MM.1S (cell line): ENCODE measurements at regions not wholly inside any gene's neighbourhood (a gene's known extent, or its start where the extent isn't known, plus 50 kb on each side); places are given as distances from the start of the nearest gene placed in this dataset.

ENCODE experiments used
- DNase-seq: peaks from one replicate; pipeline ENCODE4 v3.0.0-alpha.2; 2015
- H2AFZ ChIP-seq: fragments of 300-600 bp; sonication (generic); 2 replicates; pipeline ENCODE4 v1.6.0; 2016; ENCODE audit warnings: antibody characterized with exemption, low read length
- H3F3A ChIP-seq: fragments of 300-600 bp; sonication (generic); 2 replicates; pipeline ENCODE4 v1.6.1; 2016; ENCODE audit warnings: mild to moderate bottlenecking, antibody characterized with exemption, low read length, moderate library complexity, mixed read lengths; ENCODE audit not compliant: insufficient read depth
- H3K27ac ChIP-seq: fragments of 300-600 bp; sonication (generic); 2 replicates; pipeline ENCODE4 v1.5.1; 2016; ENCODE audit warnings: mild to moderate bottlenecking, low read length
- H3K27me3 ChIP-seq: fragments of 300-600 bp; sonication (generic); replicated peaks from 2 replicates; pipeline ENCODE4 v1.6.0; 2016; ENCODE audit warnings: low read length; ENCODE audit not compliant: insufficient read depth
- H3K36me3 ChIP-seq: fragments of 300-600 bp; sonication (generic); replicated peaks from 2 replicates; pipeline ENCODE4 v1.6.1; 2016; ENCODE audit warnings: mild to moderate bottlenecking, low read length, mixed read lengths; ENCODE audit not compliant: insufficient read depth
- H3K4me1 ChIP-seq: fragments of 300-600 bp; sonication (generic); 2 replicates; pipeline ENCODE4 v1.6.1; 2016; ENCODE audit warnings: low read length, mixed read lengths
- H3K4me2 ChIP-seq: fragments of 300-600 bp; sonication (generic); 2 replicates; pipeline ENCODE4 v1.6.0; 2016; ENCODE audit warnings: low read depth, low read length
- H3K4me3 ChIP-seq: fragments of 300-600 bp; sonication (generic); 2 replicates; pipeline ENCODE4 v1.5.1; 2016; ENCODE audit warnings: low read length, mixed read lengths
- H3K79me2 ChIP-seq: fragments of 300-600 bp; sonication (generic); 2 replicates; pipeline ENCODE4 v1.6.1; 2016; ENCODE audit warnings: mixed run types, low read length, mixed read lengths
- H3K9ac ChIP-seq: fragments of 300-600 bp; sonication (generic); 2 replicates; pipeline ENCODE4 v1.6.1; 2016; ENCODE audit warnings: low read length, mixed read lengths
- H3K9me2 ChIP-seq: fragments of 300-600 bp; sonication (generic); replicated peaks from 2 replicates; pipeline ENCODE4 v1.6.1; 2016; ENCODE audit warnings: mild to moderate bottlenecking, low read length, mixed read lengths; ENCODE audit not compliant: insufficient read depth
- H3K9me3 ChIP-seq: fragments of 300-600 bp; sonication (generic); replicated peaks from 2 replicates; pipeline ENCODE4 v1.6.1; 2016; ENCODE audit warnings: mild to moderate bottlenecking, low read length, mixed read lengths; ENCODE audit not compliant: insufficient read depth
- H4K20me1 ChIP-seq: fragments of 300-600 bp; sonication (generic); 2 replicates; pipeline ENCODE4 v1.6.1; 2016; ENCODE audit warnings: mild to moderate bottlenecking, low read length, moderate library complexity, mixed read lengths; ENCODE audit not compliant: insufficient read depth
- EZH2 ChIP-seq: fragments of 300-600 bp; sonication (generic); optimal IDR thresholded peaks from 2 replicates; pipeline ENCODE3; 2017; ENCODE audit warnings: low read depth, mild to moderate bottlenecking, antibody characterized with exemption, low read length, mixed read lengths
- EZH2phosphoT487 ChIP-seq: fragments of 300-600 bp; sonication (generic); IDR thresholded peaks from 2 replicates; pipeline ENCODE4 v1.6.1; 2018; ENCODE audit warnings: antibody characterized with exemption, low read length
- TF ChIP-seq, protein P1 (sequence below): fragments of 300-600 bp; sonication (generic); IDR thresholded peaks from 2 replicates; pipeline ENCODE4 v1.5.1; 2016; ENCODE audit warnings: antibody characterized with exemption, low read length, mixed read lengths

DNA sequence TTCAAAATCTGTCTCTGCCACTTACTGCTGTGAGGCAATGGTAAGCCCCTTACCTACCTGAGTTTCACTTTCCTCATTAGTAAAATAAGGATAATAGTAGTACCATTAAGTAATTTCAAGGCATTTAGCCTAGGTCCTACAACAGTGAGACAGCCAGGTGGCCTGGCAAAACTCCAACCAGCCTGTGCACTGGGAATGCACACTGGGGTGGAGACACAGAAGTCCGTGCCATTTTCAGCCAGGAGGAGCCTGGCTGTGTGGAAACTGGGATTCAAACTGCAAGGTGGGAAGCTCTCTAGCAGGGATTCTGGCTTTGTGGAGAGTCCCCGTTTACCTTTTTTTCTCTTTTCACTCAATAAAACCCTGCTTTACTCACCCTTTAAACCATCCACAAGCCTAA is 630.4 kb downstream of the PRELID2 start:
- Histone ChIP-seq H3K79me2 (no peaks in the 10 kb centered on the region), H3K9me2 (no peaks in the 10 kb centered on the region; the same call in 1 of the 2 replicates), H3K4me1 (no peaks in the 10 kb centered on the region), H3K9me3 (no peaks in the 10 kb centered on the region), H4K20me1 (no peaks in the 10 kb centered on the region), H3K4me2 (no peak overlapping the region), H3K36me3 (no peaks in the 10 kb centered on the region), H3K4me3 (no peak overlapping the region), H3K27ac (no peak overlapping the region), H3K27me3 (no peaks in the 10 kb centered on the region), H3K9ac (no peak overlapping the region), H3F3A (no peaks in the 10 kb centered on the region), H2AFZ (no peak overlapping the region)
- TF ChIP-seq, protein P1, sequence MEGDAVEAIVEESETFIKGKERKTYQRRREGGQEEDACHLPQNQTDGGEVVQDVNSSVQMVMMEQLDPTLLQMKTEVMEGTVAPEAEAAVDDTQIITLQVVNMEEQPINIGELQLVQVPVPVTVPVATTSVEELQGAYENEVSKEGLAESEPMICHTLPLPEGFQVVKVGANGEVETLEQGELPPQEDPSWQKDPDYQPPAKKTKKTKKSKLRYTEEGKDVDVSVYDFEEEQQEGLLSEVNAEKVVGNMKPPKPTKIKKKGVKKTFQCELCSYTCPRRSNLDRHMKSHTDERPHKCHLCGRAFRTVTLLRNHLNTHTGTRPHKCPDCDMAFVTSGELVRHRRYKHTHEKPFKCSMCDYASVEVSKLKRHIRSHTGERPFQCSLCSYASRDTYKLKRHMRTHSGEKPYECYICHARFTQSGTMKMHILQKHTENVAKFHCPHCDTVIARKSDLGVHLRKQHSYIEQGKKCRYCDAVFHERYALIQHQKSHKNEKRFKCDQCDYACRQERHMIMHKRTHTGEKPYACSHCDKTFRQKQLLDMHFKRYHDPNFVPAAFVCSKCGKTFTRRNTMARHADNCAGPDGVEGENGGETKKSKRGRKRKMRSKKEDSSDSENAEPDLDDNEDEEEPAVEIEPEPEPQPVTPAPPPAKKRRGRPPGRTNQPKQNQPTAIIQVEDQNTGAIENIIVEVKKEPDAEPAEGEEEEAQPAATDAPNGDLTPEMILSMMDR: no peak
- TF ChIP-seq EZH2 (no peak), EZH2phosphoT487 (no peak)
- DNase-seq: no peak

DNA sequence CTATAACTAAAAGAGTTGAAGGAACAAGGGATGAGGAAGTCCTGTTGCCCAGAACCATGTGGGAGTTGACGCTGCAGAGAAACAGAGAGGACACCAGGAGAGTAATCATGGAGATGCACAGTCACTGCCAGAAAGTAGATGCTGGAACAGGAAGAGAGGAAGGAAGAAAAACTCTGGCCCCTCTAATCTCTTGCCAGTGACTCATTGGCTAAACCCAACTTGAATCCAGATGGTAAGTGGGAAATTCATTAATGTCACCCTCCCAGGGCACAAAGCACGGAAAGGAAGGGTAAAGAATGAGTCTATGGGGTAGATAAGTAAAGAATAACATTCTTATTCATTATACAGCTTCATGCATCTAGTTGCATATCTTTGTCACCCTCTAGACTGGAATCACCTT is 631.9 kb downstream of the PRELID2 start:
- no peaks in the 10 kb centered on the region; the same call in 1 of the 2 replicates for H3K9me2 ChIP-seq
- H3K4me2 ChIP-seq: no peak overlapping the region
- H3K9ac ChIP-seq: no peak overlapping the region
- no peaks in the 10 kb centered on the region for H3K27me3 ChIP-seq
- no peaks in the 10 kb centered on the region for H3F3A ChIP-seq
- no peaks in the 10 kb centered on the region for H3K9me3 ChIP-seq
- H3K79me2 ChIP-seq: no peaks in the 10 kb centered on the region
- H3K27ac ChIP-seq: no peak overlapping the region
- H3K36me3 ChIP-seq: no peaks in the 10 kb centered on the region
- no peak overlapping the region for H2AFZ ChIP-seq
- DNase-seq: no peak
- TF ChIP-seq, protein P1: no peak
- TF ChIP-seq EZH2 (no peak), EZH2phosphoT487 (no peak)
- no peak overlapping the region for H3K4me3 ChIP-seq
- no peaks in the 10 kb centered on the region for H4K20me1 ChIP-seq
- no peaks in the 10 kb centered on the region for H3K4me1 ChIP-seq

DNA sequence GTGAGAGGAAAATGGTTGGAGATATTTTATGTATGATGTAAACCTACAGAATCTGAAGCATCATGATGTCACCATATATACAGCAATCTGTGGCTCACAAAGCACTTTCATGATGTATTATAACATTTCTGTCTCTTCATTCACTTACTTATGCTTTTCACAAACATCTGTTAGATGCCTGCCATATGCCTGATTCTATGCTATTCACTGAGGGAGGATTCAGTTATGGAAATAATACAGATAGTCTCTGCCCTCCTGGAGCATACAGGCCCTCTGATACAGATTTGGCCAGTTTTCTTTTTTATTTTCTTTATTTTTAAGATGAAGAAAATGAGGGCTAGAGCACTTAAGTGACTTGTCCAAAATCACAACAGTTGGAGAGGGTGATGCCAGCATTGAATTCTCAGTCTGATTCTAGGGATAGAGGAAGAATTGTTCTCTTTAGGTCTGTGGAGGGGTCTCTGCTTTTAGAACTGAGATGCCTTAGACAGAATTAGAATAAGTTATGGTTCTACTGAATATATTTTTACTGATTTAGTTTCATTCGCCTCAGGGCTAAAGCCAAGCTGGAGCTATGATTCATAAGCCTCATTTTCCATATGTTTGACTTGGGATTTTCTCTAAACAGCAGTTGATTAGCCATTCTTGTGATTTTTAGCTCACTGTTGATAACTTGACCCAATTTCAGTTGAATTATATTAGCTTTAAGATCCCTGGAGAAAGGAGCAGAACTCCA is 636.4 kb downstream of the PRELID2 start:
- Histone ChIP-seq H3K27ac (no peak overlapping the region), H3K4me3 (no peak overlapping the region), H2AFZ (no peak overlapping the region), H3K9me2 (no peaks in the 10 kb centered on the region), H3K36me3 (no peaks in the 10 kb centered on the region), H4K20me1 (no peaks in the 10 kb centered on the region), H3K4me2 (no peak overlapping the region), H3K9me3 (no peaks in the 10 kb centered on the region), H3K79me2 (no peaks in the 10 kb centered on the region), H3F3A (no peaks in the 10 kb centered on the region), H3K27me3 (no peaks in the 10 kb centered on the region), H3K4me1 (no peaks in the 10 kb centered on the region), H3K9ac (no peak overlapping the region)
- TF ChIP-seq EZH2phosphoT487: no peak
- TF ChIP-seq, protein P1: no peak
- TF ChIP-seq EZH2: no peak
- no peak for DNase-seq
